ENCODE measurements at regions not wholly inside any gene's neighbourhood (a gene's known extent, or its start where the extent isn't known, plus 50 kb on each side); places are given as distances from the start of the nearest gene placed in this dataset.

GRCh38 chr13:99662678-99663077 lies 161.4 kb downstream of the TM9SF2 start:
- TF ChIP-seq MYBL2 (CRISPR knock-in tag; IDR thresholded peaks at IDR 0.05) (no peak), MAX (CRISPR knock-in tag; IDR thresholded peaks at IDR 0.05) (no peak), CTCF (IDR thresholded peaks at IDR 0.05) (no peak), IRF2 (CRISPR knock-in tag; IDR thresholded peaks at IDR 0.05; ENCODE audit: borderline replicate concordance, low read depth) (no peak), ZBTB21 (CRISPR knock-in tag; IDR thresholded peaks at IDR 0.05; ENCODE audit: borderline replicate concordance) (no peak)
